LoVo (cell line): ENCODE measurements at regions not wholly inside any gene's neighbourhood (a gene's known extent, or its start where the extent isn't known, plus 50 kb on each side); places are given as distances from the start of the nearest gene placed in this dataset.
"Not testable (repeated sequence)": the region's sequence is repeated elsewhere in the genome, so short reads cannot be mapped to it uniquely, and the experiment has no call there.

Source experiments
- DNase-seq: peaks from one replicate; pipeline ENCODE4 v3.0.0-alpha.2; 2016; ENCODE audit warnings: low spot score

DNA sequence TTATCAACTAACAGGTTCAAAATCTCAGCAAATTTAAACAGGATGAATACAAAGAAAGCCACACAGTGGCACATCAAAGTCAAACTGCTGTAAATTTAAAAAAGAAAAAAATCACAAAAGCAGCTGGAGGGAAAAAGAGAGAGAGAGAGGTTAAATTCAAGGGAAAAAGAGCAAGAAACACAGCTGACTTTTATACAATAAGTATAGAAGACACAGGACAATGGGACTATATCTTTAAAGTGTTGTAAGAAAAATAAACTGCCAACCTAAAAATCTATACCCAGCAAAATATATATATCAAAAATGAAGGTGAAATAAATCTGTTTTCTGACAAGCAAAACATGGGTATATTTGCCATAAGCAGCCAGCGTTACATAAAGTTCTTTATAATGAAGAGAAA lies 261.5 kb downstream of the TLE1 start:
- no peak for DNase-seq

DNA sequence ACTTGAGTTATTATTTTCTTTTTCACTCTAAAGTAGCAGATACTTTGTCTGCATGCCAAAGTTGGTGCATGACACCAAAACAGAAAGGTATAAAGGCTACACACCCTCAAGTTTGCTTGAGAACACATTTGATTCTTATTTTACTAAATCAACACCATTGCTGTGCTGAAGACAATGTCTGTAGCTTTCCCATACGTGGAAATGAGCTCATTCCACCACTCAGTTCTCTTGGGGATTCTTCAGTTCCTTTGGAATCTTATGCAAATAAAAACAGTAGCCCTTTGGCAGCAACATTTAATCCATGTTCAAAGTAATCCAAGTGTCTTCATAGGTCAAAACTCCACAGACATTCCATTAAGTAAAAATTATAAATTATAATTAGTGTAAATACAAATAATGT lies 264.9 kb downstream of the TLE1 start:
- DNase-seq = no peak

DNA sequence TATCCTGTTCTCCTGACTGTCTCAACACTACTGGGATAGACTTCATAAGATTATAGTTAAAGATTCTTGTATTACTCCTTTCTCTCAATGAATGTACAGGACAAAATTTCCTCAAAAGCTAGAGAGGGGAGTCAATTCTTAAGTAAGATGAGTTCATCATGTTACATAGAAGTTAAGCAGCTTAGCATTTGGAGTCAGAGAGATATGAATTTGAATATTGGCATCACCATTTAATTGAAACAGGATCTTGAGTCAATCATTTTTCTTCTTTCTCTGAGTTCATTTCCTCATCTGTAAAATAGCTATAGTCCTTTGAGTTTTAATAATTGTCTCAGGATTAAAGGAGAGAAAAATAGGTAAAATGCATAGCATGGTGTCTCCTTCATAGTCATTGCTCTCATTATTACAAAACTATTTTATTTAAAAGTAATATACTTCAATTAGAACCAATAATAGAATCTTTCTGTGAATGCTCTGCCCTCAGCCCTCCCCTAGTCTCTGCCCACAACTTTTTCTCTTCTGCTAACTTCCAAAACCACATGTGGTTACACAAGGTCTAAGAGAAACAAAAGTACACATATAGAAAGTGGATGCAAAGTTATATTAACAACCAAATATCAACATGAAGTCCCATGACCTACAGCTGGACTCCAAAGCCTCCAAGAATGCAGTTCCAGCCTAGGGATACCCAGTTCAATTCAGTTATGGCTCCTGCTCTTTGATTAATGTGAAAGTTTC lies 265.6 kb downstream of the TLE1 start:
- no peak for DNase-seq

DNA sequence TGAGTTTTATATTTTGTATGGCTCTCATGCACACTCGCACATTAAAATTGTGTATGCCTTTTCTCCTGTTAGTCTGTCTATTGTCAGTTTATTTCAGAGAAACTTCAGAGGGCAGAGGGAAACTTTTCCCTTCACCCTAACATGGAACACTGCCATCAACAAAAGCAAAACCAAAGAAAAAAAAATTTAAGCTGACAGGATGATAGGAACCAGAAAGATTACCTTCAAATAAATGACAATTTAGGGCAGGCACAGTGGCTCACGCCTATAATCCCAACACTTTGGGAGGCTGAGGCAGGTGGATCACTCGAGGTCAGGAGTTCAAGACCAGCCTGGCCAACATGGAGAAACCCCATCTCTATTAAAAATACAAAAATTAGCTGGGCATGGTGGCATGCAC lies 268.3 kb downstream of the TLE1 start:
- DNase-seq = not testable (repeated sequence)

DNA sequence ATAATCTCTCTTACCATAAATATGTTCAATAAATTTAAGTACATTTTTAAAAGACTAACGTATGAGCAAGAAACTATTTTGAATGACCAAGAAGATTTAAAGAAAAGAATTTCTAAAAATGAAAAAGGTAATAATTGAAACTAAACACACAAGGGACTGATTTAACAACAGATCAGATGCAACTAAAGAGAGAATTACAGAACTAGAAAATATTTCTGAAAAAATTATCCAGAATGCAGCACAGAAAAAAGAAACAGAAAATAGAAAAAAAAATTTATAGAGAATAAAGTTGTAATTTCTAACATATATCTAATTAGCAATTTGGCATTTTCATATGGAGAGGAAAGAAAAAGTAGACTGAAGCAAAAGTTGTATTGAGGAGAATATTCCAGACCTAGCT lies 269.3 kb downstream of the TLE1 start:
- DNase-seq = no peak

DNA sequence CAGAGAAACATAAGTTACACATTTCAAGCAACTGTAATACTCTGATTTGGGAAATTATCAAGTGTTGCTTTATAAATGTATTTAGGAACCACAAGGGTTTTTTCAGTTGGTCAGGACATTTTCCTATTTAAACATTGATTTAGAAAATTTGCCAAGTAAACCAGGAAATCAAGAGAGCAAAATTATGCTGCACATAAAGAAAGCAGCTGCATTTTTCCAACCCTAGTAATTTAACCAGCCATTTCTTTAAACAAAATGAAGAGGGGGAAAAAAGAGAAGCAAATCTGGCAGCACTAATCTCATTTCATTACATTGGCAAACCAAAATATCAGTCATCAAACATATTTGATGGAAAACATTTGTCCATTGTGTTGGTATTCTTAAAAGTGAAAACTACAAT lies 271.4 kb downstream of the TLE1 start:
- no peak for DNase-seq

DNA sequence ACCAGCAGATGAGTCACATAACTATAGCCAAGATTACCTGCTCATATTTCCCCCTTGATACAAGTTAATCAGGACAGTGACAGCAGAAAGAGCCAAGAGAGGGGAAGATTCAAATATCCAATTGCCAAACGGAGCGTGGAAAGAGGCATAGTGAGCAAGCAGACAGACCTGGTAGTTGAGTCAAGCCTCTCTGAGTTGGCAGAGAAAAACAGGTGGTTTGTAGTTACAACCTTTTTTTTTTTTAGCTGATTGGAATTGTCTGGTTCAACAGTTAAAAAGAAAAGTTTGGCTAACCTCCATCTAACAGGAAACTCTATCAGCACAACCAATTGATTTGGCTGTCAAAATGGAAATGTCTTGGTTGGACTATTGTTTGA lies 272.1 kb downstream of the TLE1 start:
- no peak for DNase-seq

DNA sequence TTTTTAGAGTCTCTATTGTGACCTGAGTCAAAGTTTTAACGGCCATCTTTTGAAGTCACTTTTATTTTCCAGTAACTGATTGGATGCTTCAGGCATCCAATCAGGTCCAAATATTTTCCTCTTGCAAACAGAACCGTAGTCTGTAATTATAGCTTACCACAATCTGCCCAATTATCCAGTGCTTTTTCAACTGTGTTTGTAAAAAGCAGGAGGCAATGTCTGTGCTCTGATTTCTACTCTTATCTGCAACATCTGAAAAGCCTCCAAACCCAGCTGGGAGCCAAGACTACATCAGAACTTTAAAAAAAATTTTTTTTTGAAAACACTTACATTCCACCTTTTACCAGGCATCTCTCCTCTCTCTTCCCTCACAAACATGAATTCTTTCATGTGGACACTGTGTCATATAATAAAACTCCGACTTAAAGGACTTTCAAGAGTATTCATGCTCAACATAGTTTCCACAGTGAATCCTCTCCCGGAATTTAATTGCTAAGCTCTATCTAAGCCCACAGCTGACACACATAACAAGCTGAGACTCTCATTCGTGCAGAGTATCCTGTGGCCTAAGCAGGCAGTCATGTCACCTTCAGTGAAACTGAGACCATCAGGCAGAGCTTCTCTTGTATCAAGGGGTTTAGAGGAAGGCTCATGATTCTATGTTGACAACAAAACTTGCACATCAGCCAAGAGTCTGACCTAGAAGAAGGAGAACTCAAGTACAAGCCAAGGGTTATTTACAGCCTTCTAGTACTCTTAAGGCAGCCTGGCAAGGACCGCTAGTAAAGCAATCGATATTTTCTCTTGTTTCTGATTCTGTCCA lies 272.7 kb downstream of the TLE1 start:
- DNase-seq = no peak

DNA sequence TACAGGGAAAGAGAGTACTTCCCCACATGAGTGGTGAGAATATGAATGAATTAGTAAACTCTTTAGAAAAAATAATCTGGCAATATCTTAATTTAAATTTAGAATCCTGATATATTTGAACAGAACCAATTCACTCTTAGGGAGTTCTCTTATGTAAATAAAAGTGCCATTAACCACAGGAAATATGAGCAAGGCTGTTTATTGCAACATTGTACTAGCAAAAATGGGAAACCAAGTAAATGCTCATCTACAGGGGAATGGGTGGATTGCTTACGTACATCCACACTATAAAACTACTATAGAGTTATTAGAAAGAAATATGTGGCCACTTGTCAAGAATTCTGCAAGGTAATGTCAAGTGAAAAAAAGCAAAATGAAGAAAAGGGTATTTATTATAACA lies 274.5 kb downstream of the TLE1 start:
- DNase-seq = no peak

DNA sequence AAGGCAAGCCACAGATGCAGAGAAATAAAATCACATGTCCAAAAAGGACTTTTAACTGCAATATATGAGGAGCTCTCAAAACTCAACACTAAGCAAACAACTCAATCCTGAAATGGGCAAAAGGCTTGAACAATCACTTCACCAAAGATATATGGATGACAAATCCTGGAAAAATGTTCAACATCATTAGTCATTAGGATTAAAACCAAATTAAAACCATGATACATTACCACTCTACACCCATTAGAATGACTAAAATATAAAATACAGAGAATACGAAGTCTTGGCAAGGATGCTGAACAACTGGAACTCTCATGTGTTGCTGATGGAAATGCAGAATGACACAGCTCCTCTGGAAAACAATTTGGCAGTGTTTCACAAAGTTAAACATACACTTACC lies 277.4 kb downstream of the TLE1 start:
- no peak for DNase-seq

DNA sequence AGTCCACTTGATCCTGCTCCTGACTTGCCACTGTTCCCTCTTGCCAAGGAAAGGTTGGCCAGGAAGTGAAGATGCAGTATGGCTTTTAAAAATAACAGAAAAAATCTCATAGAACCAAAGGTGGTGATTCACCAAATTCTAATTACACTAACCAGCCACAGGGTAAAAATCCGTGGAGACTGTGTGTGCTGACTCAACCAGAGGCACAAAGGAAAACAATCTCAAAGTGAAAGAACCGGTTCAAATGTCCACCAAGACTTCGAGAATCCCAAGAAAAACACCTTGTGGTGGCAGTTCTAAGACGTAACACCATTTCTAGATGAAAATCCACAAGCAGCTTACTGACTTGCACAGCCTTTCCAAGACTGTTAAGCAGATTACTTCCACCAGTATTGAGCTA lies 279.1 kb downstream of the TLE1 start:
- DNase-seq = peak; percentile 8

DNA sequence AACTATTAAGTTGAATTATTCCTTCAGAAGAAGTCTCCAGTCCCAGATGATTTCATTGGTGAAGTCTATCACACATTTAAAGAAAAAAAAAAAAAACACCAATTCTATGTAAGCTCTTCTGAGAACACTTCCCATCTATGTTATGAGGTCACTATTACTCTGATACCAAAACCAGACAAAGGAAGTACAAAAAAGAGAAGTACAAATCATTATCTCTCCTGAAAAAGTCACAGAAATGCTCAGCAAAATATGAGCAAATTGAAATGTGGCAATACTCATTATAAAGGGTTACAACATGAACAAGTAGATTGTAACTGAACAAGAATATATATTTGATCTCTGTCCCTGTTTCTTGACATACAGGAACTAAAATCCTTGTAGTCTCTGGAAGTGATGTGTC lies 280.4 kb downstream of the TLE1 start:
- no peak for DNase-seq

DNA sequence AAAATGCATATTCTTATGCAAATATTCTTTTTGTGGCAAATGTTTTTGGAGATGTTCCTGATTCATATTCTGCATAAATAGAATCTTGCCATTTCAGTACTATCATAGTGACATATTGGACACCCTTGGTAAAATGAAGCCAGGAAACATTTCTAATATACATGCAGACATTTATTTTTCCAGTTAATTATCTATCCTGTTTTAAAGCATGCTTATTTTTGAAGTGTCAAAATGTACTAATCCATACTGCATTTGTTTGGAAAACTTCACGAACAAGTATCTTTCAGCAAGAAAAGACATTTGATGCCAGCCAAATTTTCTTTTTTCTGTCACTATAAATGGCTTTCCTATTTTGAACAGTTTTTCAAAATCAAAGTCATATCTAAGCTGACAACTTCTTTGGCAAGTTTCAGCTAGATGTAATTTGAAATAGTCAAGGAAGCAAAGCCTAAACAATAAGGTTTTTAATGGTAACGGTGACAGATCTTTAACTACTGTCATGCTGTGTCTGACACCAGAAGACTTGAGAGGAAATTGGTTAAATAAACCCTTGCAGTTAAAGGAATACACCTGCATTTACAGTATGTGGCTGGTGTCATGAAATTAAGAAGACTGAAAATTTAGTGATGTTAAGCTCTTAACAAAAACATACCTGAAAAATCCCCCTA lies 284.3 kb downstream of the TLE1 start:
- DNase-seq = no peak

DNA sequence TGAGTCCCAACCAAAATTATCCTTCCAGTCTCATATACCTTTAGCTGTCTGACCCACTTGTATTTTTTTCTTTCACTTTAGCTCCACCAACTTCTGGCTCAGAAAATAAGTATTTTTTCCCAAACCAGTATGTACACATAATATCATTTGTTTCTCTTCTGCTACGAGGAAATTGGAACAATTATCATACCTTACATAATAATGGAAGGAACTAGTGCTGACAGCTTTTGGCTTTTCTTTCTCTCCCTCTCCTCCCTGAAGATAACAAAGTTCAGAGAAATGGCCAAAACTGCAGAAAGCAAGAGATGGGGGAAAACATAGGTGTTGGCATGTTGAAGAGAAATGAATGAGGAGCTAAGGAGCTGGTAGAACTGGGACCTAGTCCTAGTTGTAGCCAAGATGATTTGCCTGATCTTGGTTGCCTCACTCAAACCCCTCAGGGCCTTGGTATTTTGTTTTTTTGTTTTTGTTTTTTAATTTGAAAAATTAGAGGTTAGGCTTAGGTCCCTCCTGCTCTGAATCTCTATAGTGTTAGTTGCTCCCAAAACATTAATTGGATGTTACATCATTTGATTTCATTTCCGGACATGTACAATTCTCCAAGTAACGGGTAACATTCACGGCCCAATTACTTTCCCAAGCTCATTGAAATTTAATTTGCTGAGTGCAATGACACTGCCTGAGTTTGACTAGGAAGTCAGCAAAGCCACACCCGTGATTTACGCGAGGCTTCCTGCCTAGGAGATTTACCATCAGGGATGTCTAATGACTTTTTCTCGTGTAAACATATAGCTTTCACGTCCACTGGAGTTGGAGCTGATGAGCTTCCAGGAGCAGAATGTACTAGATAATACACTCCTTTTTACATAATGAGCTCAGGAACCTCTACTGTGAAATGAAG lies 291.6 kb downstream of the TLE1 start:
- DNase-seq = no peak

DNA sequence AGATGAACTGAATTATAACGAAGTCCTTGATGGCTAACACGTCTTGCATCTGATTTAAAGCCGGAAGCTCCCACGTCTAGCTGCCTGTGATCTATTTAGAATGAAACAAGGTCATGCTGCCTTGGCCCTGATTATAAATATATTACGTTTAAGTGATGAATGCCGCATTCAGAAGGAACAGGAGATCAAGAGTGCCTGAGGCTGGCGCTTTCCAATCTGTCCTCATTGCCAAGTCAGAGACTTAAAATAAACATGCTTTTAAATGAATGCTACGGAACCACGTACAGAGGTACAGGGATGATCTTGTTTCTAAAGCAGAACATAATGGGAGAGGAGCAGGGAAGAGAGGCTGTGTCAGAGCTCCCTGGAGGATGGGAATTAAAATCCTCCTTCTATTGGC lies 292.8 kb downstream of the TLE1 start:
- DNase-seq = no peak

DNA sequence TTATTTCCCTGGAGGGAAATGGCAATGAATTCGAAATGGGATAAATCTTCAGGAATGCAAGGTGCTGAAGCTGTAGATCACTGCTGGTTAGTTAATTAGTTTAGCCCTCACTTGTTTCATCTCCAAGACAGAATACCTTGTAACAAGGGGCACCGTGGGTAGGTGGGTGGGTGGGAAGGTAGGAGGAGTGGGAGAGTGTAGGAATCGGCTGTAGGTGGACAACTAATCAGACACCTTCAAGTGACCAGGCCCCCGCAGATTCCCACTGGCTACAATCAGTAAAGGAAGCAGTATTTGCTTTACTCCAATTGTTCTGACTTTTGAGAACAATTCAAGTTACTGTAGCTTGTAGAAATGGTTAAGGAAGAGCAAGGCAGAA lies 293.7 kb downstream of the TLE1 start:
- no peak for DNase-seq

DNA sequence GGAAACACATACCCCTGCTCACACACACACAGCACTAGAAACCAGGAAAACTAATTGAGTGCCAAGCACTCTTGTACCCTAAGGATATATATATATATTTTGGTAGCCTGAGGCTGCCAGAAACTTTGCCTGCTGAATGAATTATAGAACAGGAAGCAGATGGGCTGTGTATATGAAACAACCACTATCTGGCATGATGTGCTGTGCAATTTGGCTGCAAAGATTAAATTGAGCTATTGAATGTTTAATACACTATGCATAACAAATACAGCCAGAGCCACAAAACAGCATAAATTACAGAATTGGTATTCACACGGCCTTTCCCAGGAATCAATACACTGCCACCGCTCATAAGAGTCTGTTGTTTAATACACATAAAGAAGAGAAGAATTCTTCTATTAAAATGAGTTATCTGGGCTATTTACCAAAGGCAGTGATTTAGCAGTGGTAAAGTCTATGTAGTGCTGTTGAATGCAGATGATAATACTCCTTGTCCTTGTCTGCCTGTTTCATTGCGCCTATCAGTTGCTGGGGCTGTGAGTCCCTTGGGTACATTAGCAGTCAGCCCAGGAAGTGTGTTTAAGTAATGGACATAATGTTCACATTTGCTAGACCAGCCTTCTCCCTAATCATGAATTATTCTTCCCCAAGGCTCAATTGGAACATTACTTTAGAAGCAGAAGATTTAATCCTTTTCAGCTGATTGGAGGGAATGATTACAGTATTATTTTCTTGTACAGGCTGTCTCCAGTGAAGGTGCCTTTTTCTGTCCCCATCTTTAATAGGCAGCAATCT lies 294.3 kb downstream of the TLE1 start:
- no peak for DNase-seq

DNA sequence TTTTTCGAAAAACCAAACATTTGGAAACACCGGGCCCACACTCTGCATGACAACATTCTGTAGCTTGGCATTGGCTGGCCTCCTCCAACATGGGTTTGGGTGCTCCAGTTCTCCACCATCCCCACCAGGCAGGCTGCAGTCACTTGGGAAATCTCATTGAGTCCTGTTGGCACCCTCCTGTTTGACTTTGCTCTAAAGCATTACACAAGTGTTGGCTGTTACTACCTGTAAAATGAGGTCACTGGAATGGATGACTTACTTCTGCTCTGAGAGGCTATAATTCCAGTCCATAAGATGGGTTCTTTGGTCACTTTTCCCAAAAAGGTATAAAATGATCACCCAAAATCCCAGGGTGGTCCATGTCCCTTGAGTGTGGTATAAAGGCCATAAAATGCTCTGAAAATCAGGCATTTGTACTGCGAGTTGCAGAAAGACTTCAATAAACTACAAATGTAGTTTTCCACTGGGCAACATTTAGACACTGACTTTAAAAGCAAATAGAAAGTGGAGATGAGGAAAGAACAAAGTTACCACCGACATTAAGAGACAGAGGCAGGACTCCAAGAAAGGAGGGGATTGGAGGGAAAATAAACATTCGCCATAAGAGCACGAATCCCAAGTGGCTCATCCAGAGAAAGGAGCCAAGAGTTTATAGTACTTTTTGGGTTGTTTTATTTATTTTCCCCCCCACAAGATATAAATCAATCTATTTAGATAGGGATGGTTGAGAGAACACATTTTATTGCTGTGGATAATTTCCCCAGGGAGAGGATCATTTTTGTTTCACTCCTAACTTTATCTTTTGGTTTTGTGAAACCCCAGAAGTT lies 295.1 kb downstream of the TLE1 start:
- DNase-seq = no peak

DNA sequence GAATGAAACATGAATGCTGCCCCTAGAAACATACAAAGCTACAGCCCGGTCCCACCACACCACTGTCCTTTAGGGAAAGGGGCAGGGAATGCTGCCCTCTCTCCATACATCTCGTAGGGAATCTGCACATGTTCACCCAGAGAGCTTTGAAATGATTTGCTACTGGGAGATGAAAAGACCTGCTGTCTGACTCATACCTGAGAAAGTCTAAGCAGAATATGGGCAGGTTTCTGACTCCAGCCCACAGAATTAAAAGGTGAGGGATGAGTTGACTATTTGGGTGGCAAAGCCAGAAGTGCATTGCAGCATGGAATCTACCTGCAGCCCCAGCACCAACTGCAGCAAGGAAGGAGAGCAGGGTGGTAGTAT lies 297.9 kb downstream of the TLE1 start:
- no peak for DNase-seq

DNA sequence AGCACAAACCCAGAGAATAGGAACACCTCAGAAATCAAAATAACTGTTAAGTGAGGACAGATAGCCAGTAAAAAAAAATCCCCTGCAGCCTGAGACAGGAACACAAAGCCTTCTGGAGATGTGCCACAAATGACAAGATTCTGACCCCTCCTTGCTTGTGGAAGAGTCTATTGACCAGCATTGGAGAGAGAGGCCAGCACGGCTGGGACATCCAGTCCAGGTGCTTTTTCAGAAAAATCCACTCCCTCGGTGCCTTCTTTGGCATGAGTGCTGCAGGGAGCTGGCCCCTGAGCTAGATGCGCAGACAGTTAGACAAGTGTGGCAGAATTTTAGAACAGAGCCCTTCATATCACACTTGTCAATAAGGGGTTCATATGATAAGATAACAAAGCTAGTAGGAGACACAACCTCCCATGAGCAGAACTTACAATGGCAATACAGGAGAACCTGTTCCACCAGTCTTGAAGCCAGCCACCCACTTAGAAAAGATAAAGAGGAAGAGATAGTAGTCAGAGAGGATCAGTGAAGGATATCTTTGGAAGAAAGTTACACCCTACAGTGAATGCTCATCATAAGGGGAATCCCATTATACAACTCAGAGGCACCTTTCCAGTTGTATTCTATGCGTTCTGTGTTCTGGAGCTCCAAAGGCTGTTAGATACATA lies 298.4 kb downstream of the TLE1 start:
- no peak for DNase-seq
